Loucy (cell line): ENCODE measurements at regions not wholly inside any gene's neighbourhood (a gene's known extent, or its start where the extent isn't known, plus 50 kb on each side); places are given as distances from the start of the nearest gene placed in this dataset.

ENCODE experiments used
- H2AFZ ChIP-seq: fragments of 200-600 bp; sonication (generic); 2 replicates; pipeline ENCODE4 v1.6.0; 2016; ENCODE audit warnings: antibody characterized with exemption, mild to moderate bottlenecking, low read length, moderate library complexity
- H3F3A ChIP-seq: fragments of 200-600 bp; 2 replicates; pipeline ENCODE4 v1.6.0; 2016; ENCODE audit warnings: antibody characterized with exemption, low read depth, mild to moderate bottlenecking
- H3K27me3 ChIP-seq: fragments of 200-600 bp; sonication (generic); 2 replicates; pipeline ENCODE4 v1.6.1; 2014; ENCODE audit warnings: low read length, mild to moderate bottlenecking; ENCODE audit not compliant: insufficient read depth, poor library complexity, severe bottlenecking
- H3K36me3 ChIP-seq: fragments of 200-600 bp; sonication (generic); 2 replicates; pipeline ENCODE4 v1.6.1; 2016; ENCODE audit warnings: low read length; ENCODE audit not compliant: insufficient read depth
- H3K4me1 ChIP-seq: fragments of 200-600 bp; sonication (generic); 2 replicates; pipeline ENCODE4 v1.5.1; 2014; ENCODE audit warnings: low read length, mild to moderate bottlenecking; ENCODE audit not compliant: insufficient read depth, poor library complexity, severe bottlenecking
- H3K4me2 ChIP-seq: fragments of 200-600 bp; sonication (generic); 2 replicates; pipeline ENCODE4 v1.6.0; 2014; ENCODE audit warnings: antibody characterized with exemption, low read length, low read depth, mild to moderate bottlenecking; ENCODE audit not compliant: poor library complexity, severe bottlenecking
- H3K4me3 ChIP-seq: fragments of 200-600 bp; sonication (generic); 2 replicates; pipeline ENCODE4 v1.5.1; 2014; ENCODE audit warnings: low read length, mild to moderate bottlenecking, mixed read lengths; ENCODE audit not compliant: poor library complexity, severe bottlenecking
- H3K79me2 ChIP-seq: fragments of 200-600 bp; sonication (generic); 2 replicates; pipeline ENCODE4 v1.6.1; 2014; ENCODE audit warnings: low read length; ENCODE audit not compliant: insufficient read depth
- H3K9ac ChIP-seq: fragments of 200-600 bp; sonication (generic); 2 replicates; pipeline ENCODE4 v1.6.0; 2014; ENCODE audit warnings: mild to moderate bottlenecking, low read depth, low read length, moderate library complexity; ENCODE audit not compliant: poor library complexity, severe bottlenecking
- H3K9me2 ChIP-seq: fragments of 200-600 bp; sonication (generic); replicated peaks from 2 replicates; pipeline ENCODE4 v1.6.1; 2016; ENCODE audit warnings: low read depth, low read length, mixed read lengths
- H3K9me3 ChIP-seq: fragments of 200-600 bp; sonication (generic); 2 replicates; pipeline ENCODE4 v1.6.1; 2014; ENCODE audit warnings: mild to moderate bottlenecking, antibody characterized with exemption, low read length, low read depth; ENCODE audit not compliant: insufficient read depth
- H4K20me1 ChIP-seq: fragments of 200-600 bp; sonication (generic); 2 replicates; pipeline ENCODE4 v1.6.0; 2014; ENCODE audit warnings: antibody characterized with exemption, low read length, mild to moderate bottlenecking; ENCODE audit not compliant: insufficient read depth, poor library complexity, severe bottlenecking
- EZH2phosphoT487 ChIP-seq: fragments of 200-600 bp; IDR thresholded peaks from 2 replicates; pipeline ENCODE4 v1.6.1; 2018; ENCODE audit warnings: antibody characterized with exemption, mild to moderate bottlenecking, moderate library complexity, borderline replicate concordance
- TF ChIP-seq, protein P1 (sequence below): fragments of 200-600 bp; sonication (generic); conservative IDR thresholded peaks from 2 replicates; pipeline ENCODE4 v1.5.1; 2014; ENCODE audit warnings: mild to moderate bottlenecking, antibody characterized with exemption, low read length

- H3K4me2 ChIP-seq: no peak overlapping the region
- no peak overlapping the region for H2AFZ ChIP-seq
- no peaks in the 10 kb centered on the region for H3F3A ChIP-seq
- no peaks in the 10 kb centered on the region for H3K79me2 ChIP-seq
- H3K9me2 ChIP-seq: no peaks in the 10 kb centered on the region
- H3K9ac ChIP-seq: no peak overlapping the region
- H3K27me3 ChIP-seq: no peaks in the 10 kb centered on the region
- H3K4me1 ChIP-seq: no peaks in the 10 kb centered on the region
- no peak for TF ChIP-seq EZH2phosphoT487
- TF ChIP-seq, protein P1, sequence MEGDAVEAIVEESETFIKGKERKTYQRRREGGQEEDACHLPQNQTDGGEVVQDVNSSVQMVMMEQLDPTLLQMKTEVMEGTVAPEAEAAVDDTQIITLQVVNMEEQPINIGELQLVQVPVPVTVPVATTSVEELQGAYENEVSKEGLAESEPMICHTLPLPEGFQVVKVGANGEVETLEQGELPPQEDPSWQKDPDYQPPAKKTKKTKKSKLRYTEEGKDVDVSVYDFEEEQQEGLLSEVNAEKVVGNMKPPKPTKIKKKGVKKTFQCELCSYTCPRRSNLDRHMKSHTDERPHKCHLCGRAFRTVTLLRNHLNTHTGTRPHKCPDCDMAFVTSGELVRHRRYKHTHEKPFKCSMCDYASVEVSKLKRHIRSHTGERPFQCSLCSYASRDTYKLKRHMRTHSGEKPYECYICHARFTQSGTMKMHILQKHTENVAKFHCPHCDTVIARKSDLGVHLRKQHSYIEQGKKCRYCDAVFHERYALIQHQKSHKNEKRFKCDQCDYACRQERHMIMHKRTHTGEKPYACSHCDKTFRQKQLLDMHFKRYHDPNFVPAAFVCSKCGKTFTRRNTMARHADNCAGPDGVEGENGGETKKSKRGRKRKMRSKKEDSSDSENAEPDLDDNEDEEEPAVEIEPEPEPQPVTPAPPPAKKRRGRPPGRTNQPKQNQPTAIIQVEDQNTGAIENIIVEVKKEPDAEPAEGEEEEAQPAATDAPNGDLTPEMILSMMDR: no peak
- H3K4me3 ChIP-seq: no peak overlapping the region
- H4K20me1 ChIP-seq: no peaks in the 10 kb centered on the region
- H3K9me3 ChIP-seq: no peaks in the 10 kb centered on the region; the same call in 1 of the 2 replicates
- H3K36me3 ChIP-seq: no peaks in the 10 kb centered on the region
Observed at GRCh38 chr1:5485968-5486696, 506.1 kb downstream of the NPHP4 start.

DNA sequence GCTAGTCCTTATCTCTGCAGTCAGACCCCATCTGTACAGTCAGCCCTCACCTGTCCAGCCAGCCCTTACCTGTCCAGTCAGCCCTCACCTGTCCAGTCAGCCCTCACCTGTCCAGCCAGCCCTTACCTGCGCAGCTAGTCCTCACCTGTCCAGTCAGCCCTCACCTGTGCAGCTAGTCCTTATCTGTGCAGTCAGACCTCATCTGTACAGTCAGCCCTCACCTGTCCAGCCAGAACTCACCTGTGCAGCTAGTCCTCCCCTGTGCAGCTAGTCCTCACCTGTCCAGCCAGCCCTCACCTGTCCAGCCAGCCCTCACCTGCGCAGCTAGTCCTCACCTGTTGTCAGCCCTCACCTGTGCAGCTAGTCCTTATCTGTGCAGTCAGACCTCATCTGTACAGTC is 506.8 kb downstream of the NPHP4 start:
- no peaks in the 10 kb centered on the region for H3K27me3 ChIP-seq
- no peak for TF ChIP-seq EZH2phosphoT487
- TF ChIP-seq, protein P1: no peak
- H3K4me1 ChIP-seq: no peaks in the 10 kb centered on the region
- no peak overlapping the region for H3K4me3 ChIP-seq
- H2AFZ ChIP-seq: no peak overlapping the region
- H3K9me3 ChIP-seq: peaks cover 3% of the 10 kb centered on the region; the same call in 1 of the 2 replicates
- H3K4me2 ChIP-seq: no peak overlapping the region
- no peaks in the 10 kb centered on the region for H3K79me2 ChIP-seq
- no peaks in the 10 kb centered on the region for H3K36me3 ChIP-seq
- no peaks in the 10 kb centered on the region for H4K20me1 ChIP-seq
- H3F3A ChIP-seq: no peaks in the 10 kb centered on the region
- no peaks in the 10 kb centered on the region for H3K9me2 ChIP-seq
- no peak overlapping the region for H3K9ac ChIP-seq

DNA sequence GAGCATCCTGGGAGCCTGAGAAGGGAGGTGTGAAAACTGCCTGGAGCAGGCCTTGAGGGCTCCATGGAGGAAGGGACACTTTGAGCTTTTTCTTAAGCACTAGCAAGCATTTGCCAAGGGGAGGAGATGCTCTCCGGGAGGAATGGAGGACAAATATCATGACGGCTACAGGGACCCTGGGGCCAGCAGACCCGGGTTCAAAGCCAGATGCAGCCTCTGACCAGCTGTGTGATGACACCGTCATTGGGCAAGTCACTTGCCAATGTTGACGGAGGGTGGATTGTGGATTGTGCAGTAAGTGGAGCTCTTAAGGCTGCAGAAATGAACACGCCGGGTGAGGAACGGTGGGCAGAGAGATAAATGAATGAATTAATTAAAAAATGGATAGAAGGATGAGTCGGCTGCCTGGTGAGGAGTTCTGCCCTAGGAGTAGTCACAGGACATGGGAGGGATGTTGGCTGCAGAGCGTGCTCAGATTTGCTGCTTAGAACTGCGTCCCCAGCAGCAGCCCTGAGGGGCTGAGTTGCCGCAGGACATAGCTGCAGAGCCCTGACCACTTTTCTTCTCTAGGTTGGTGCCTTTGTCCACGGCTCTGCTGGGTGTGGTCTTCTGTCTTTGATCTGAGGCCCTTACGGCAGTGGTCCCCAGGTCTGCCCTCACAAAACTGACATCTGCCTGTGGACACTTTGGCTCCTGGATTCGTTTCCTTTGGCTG is 507.6 kb downstream of the NPHP4 start:
- Histone ChIP-seq H3K4me2 (no peak overlapping the region), H3K9me2 (no peaks in the 10 kb centered on the region), H2AFZ (no peak overlapping the region), H3K4me3 (no peak overlapping the region), H3K9me3 (peaks cover 3% of the 10 kb centered on the region; the same call in 1 of the 2 replicates), H3F3A (no peaks in the 10 kb centered on the region), H3K27me3 (no peaks in the 10 kb centered on the region), H3K36me3 (no peaks in the 10 kb centered on the region), H3K79me2 (no peaks in the 10 kb centered on the region), H3K9ac (no peak overlapping the region), H3K4me1 (no peaks in the 10 kb centered on the region), H4K20me1 (no peaks in the 10 kb centered on the region)
- TF ChIP-seq, protein P1: no peak
- no peak for TF ChIP-seq EZH2phosphoT487
